ENCODE measurements at regions not wholly inside any gene's neighbourhood (a gene's known extent, or its start where the extent isn't known, plus 50 kb on each side); places are given as distances from the start of the nearest gene placed in this dataset.

- DNase-seq, result no peak
These were observed 64.4 kb upstream of the HRH1 start for GRCh38 chr3:11089931-11090330.

- no peak for DNase-seq
These were observed 63.7 kb upstream of the HRH1 start for GRCh38 chr3:11090551-11090950.

- DNase-seq, result no peak
These were observed 63.2 kb upstream of the HRH1 start for GRCh38 chr3:11091088-11091590.

GRCh38 chr3:11091791-11092190 lies 62.5 kb upstream of the HRH1 start:
- no peak for DNase-seq

GRCh38 chr3:11093823-11094340 lies 60.4 kb upstream of the HRH1 start:
- DNase-seq, result no peak

GRCh38 chr3:11095932-11096265 lies 58.4 kb upstream of the HRH1 start:
- no peak for DNase-seq

- DNase-seq, result peak in 1 of 5 donors; percentile 35
These were observed 57.8 kb upstream of the HRH1 start for GRCh38 chr3:11096266-11097139.

- no peak for DNase-seq
These were observed 55.0 kb upstream of the HRH1 start for GRCh38 chr3:11099306-11099705.
